HepG2 (cell line): ENCODE measurements at regions not wholly inside any gene's neighbourhood (a gene's known extent, or its start where the extent isn't known, plus 50 kb on each side); places are given as distances from the start of the nearest gene placed in this dataset.
A peak's percentile ranks its signal among the peaks of the same experiment; 100 is the strongest.

Experiments
- AGO2 ChIP-seq: fragments of 200-400 bp; formaldehyde crosslinking; optimal IDR thresholded peaks from 2 replicates; pipeline ENCODE3; 2017; ENCODE audit warnings: mild to moderate bottlenecking, low read depth, low read length, moderate library complexity
- ARHGAP35 ChIP-seq: sonication (generic); formaldehyde crosslinking; IDR thresholded peaks from 2 replicates; pipeline ENCODE4 v1.9.0; 2022; ENCODE audit warnings: mild to moderate bottlenecking, inconsistent platforms, moderate library complexity, missing genetic modification reagents, borderline replicate concordance
- CHD2 ChIP-seq: IDR thresholded peaks from 2 replicates; pipeline ENCODE4 v1.6.1; 2011; ENCODE audit warnings: low read depth, low read length, improper control_type of control experiment
- NCOA2 ChIP-seq: sonication (generic); formaldehyde crosslinking; IDR thresholded peaks from 2 replicates; pipeline ENCODE4 v1.8.0; 2022; ENCODE audit warnings: inconsistent platforms
- PITX1 ChIP-seq: sonication (generic); formaldehyde crosslinking; IDR thresholded peaks from 2 replicates; pipeline ENCODE4 v1.5.1; 2020; ENCODE audit warnings: mild to moderate bottlenecking, missing genetic modification reagents
- ZBTB44 ChIP-seq: sonication (generic); formaldehyde crosslinking; IDR thresholded peaks from 2 replicates; pipeline ENCODE4 v1.4.0; 2020; ENCODE audit warnings: missing genetic modification reagents
- ZFP36 ChIP-seq: fragments of 150-350 bp; IDR thresholded peaks from 2 replicates; pipeline ENCODE4 v1.6.1; 2018; ENCODE audit warnings: borderline replicate concordance, low read length, low read depth; ENCODE audit not compliant: partially characterized antibody
- ZMYM2 ChIP-seq: sonication (generic); formaldehyde crosslinking; IDR thresholded peaks from 2 replicates; pipeline ENCODE4 v1.8.0; 2022; ENCODE audit warnings: mild to moderate bottlenecking, missing genetic modification reagents
- ZNF513 ChIP-seq: sonication (generic); formaldehyde crosslinking; conservative IDR thresholded peaks from 2 replicates; pipeline ENCODE4 v1.5.0; 2020; ENCODE audit warnings: missing genetic modification reagents
- ZSCAN25 ChIP-seq: sonication (generic); formaldehyde crosslinking; IDR thresholded peaks from 2 replicates; pipeline ENCODE4 v1.8.0; 2022; ENCODE audit warnings: mild to moderate bottlenecking, missing genetic modification reagents
- ZZZ3 ChIP-seq: sonication (generic); formaldehyde crosslinking; IDR thresholded peaks from 2 replicates; pipeline ENCODE4 v1.4.0; 2020; ENCODE audit warnings: missing genetic modification reagents, mild to moderate bottlenecking, borderline replicate concordance
- TF ChIP-seq, protein P1 (sequence below): sonication (generic); formaldehyde crosslinking; IDR thresholded peaks from 2 replicates; pipeline ENCODE4 v1.4.0; 2020; ENCODE audit warnings: missing genetic modification reagents
- TF ChIP-seq, protein P2 (sequence below): sonication (generic); formaldehyde crosslinking; IDR thresholded peaks from 2 replicates; pipeline ENCODE4 v1.4.0; 2020; ENCODE audit warnings: mild to moderate bottlenecking, missing genetic modification reagents
- TF ChIP-seq, protein P3 (sequence below): sonication (generic); formaldehyde crosslinking; IDR thresholded peaks from 2 replicates; pipeline ENCODE4 v1.9.0; 2021; ENCODE audit warnings: missing genetic modification reagents, borderline replicate concordance

DNA sequence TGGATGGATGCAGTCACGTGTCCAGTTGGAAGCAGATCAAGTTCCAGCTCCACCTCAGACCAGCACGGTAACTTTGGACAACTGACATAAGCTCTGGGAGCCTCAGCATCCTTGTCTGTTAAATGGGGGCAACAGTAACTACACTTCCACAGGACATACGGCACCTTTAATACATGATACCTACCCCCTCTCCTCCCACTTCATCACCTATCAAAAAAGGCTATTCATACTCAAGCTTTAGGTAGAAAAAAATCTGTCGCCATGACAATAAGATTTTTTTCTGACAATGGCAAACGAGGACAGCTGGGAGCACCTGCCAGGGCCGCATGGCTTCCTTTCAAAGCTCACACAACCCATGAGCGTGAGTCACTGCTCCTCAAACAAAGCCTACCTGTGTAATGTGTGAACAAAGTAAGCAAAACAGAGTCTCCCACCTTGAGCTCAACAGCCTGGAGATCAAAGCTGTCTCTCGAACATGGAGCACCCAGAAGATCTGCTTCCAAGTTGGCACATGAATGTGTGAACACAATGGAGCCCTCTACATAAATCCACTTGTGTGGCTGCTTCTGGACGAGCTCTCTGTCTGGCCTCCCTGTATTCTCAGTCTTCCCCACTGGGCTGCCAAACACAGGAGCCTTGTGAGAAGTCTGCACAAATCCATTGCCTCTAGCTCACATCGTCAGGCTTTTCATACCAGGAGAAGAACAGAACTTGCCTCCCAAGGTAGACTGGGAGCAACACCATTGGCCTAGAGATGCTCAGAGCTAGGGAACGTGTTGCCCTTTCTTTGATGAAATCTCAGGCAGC is 459.7 kb downstream of the SOX9 start (continued):
- TF ChIP-seq, protein P1, sequence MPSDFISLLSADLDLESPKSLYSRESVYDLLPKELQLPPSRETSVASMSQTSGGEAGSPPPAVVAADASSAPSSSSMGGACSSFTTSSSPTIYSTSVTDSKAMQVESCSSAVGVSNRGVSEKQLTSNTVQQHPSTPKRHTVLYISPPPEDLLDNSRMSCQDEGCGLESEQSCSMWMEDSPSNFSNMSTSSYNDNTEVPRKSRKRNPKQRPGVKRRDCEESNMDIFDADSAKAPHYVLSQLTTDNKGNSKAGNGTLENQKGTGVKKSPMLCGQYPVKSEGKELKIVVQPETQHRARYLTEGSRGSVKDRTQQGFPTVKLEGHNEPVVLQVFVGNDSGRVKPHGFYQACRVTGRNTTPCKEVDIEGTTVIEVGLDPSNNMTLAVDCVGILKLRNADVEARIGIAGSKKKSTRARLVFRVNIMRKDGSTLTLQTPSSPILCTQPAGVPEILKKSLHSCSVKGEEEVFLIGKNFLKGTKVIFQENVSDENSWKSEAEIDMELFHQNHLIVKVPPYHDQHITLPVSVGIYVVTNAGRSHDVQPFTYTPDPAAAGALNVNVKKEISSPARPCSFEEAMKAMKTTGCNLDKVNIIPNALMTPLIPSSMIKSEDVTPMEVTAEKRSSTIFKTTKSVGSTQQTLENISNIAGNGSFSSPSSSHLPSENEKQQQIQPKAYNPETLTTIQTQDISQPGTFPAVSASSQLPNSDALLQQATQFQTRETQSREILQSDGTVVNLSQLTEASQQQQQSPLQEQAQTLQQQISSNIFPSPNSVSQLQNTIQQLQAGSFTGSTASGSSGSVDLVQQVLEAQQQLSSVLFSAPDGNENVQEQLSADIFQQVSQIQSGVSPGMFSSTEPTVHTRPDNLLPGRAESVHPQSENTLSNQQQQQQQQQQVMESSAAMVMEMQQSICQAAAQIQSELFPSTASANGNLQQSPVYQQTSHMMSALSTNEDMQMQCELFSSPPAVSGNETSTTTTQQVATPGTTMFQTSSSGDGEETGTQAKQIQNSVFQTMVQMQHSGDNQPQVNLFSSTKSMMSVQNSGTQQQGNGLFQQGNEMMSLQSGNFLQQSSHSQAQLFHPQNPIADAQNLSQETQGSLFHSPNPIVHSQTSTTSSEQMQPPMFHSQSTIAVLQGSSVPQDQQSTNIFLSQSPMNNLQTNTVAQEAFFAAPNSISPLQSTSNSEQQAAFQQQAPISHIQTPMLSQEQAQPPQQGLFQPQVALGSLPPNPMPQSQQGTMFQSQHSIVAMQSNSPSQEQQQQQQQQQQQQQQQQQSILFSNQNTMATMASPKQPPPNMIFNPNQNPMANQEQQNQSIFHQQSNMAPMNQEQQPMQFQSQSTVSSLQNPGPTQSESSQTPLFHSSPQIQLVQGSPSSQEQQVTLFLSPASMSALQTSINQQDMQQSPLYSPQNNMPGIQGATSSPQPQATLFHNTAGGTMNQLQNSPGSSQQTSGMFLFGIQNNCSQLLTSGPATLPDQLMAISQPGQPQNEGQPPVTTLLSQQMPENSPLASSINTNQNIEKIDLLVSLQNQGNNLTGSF (CRISPR knock-in tag), result peak; percentile 33; the same call in 1 of the 2 replicates
- no peak for TF ChIP-seq ZBTB44
- TF ChIP-seq, protein P2, sequence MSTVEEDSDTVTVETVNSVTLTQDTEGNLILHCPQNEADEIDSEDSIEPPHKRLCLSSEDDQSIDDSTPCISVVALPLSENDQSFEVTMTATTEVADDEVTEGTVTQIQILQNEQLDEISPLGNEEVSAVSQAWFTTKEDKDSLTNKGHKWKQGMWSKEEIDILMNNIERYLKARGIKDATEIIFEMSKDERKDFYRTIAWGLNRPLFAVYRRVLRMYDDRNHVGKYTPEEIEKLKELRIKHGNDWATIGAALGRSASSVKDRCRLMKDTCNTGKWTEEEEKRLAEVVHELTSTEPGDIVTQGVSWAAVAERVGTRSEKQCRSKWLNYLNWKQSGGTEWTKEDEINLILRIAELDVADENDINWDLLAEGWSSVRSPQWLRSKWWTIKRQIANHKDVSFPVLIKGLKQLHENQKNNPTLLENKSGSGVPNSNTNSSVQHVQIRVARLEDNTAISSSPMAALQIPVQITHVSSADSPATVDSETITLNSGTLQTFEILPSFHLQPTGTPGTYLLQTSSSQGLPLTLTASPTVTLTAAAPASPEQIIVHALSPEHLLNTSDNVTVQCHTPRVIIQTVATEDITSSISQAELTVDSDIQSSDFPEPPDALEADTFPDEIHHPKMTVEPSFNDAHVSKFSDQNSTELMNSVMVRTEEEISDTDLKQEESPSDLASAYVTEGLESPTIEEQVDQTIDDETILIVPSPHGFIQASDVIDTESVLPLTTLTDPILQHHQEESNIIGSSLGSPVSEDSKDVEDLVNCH (CRISPR knock-in tag), result 0 out of 2 replicates have a peak, but pooled peaks have one; percentile 45
- TF ChIP-seq ZFP36, result no peak
- TF ChIP-seq PITX1, result peak; percentile 95
- peak; percentile 97 for TF ChIP-seq NCOA2
- peak; percentile 73; the same call in 1 of the 2 replicates for TF ChIP-seq ZSCAN25 (CRISPR knock-in tag)
- TF ChIP-seq ZMYM2 (CRISPR knock-in tag), result peak; percentile 90
- no peak for TF ChIP-seq ARHGAP35 (CRISPR knock-in tag)
- TF ChIP-seq AGO2, result no peak
- TF ChIP-seq, protein P3, sequence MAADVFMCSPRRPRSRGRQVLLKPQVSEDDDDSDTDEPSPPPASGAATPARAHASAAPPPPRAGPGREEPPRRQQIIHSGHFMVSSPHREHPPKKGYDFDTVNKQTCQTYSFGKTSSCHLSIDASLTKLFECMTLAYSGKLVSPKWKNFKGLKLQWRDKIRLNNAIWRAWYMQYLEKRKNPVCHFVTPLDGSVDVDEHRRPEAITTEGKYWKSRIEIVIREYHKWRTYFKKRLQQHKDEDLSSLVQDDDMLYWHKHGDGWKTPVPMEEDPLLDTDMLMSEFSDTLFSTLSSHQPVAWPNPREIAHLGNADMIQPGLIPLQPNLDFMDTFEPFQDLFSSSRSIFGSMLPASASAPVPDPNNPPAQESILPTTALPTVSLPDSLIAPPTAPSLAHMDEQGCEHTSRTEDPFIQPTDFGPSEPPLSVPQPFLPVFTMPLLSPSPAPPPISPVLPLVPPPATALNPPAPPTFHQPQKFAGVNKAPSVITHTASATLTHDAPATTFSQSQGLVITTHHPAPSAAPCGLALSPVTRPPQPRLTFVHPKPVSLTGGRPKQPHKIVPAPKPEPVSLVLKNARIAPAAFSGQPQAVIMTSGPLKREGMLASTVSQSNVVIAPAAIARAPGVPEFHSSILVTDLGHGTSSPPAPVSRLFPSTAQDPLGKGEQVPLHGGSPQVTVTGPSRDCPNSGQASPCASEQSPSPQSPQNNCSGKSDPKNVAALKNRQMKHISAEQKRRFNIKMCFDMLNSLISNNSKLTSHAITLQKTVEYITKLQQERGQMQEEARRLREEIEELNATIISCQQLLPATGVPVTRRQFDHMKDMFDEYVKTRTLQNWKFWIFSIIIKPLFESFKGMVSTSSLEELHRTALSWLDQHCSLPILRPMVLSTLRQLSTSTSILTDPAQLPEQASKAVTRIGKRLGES (CRISPR knock-in tag), result peak; percentile 72; the same call in 1 of the 2 replicates
- TF ChIP-seq ZZZ3 (CRISPR knock-in tag), result no peak
- TF ChIP-seq ZNF513, result no peak
- 0 out of 2 replicates have a peak, but pooled peaks have one; percentile 45 for TF ChIP-seq CHD2
